ENCODE measurements at regions not wholly inside any gene's neighbourhood (a gene's known extent, or its start where the extent isn't known, plus 50 kb on each side); places are given as distances from the start of the nearest gene placed in this dataset.

GRCh38 chr2:162888652-162889051, 50.1 kb upstream of the KCNH7 start:
- Histone ChIP-seq H3K4me3 (ENCODE audit: low read depth in 1 of 2, low read length in 1 of 2) (no peak overlapping the region), H3K27me3 (no peaks in the 10 kb centered on the region), H3K9me3 (no peaks in the 10 kb centered on the region), H3K4me1 (ENCODE audit: control insufficient read depth in 1 of 2, insufficient read depth in 1 of 2, low read depth in 1 of 2, low read length in 1 of 2) (peaks cover 10 to 11% of the 10 kb centered on the region in 2 experiments), H3K27ac (no peak overlapping the region), H3K36me3 (no peaks in the 10 kb centered on the region)
- TF ChIP-seq CTCF (IDR thresholded peaks at IDR 0.05) = no peak

Data from neutrophil (primary cell).